Subcutaneous abdominal adipose tissue (tissue), 5 donors: ENCODE measurements at regions not wholly inside any gene's neighbourhood (a gene's known extent, or its start where the extent isn't known, plus 50 kb on each side); places are given as distances from the start of the nearest gene placed in this dataset.

Source experiments
- H3K27ac ChIP-seq: one replicate; pipeline ENCODE4 v1.7.0; 2013; ENCODE audit warnings: low read depth, mild to moderate bottlenecking, inconsistent platforms, low read length, moderate library complexity
- H3K27me3 ChIP-seq, 5 donors: one replicate each; pipeline ENCODE4 v1.7.0; 2013; ENCODE audit warnings: low read length in 5 of 5, inconsistent platforms in 1 of 5; ENCODE audit not compliant: control insufficient read depth in 5 of 5, insufficient read depth in 4 of 5
- H3K36me3 ChIP-seq, 5 donors: one replicate each; pipeline ENCODE4 v1.7.0; 2013; ENCODE audit warnings: low read length in 5 of 5; ENCODE audit not compliant: control insufficient read depth in 5 of 5, insufficient read depth in 5 of 5
- H3K4me1 ChIP-seq, 5 donors: one replicate each; pipeline ENCODE4 v1.7.0; 2013; ENCODE audit warnings: low read length in 5 of 5, mild to moderate bottlenecking in 3 of 5, moderate library complexity in 1 of 5; ENCODE audit not compliant: control insufficient read depth in 5 of 5, insufficient read depth in 5 of 5
- H3K4me3 ChIP-seq, 5 donors: one replicate each; pipeline ENCODE4 v1.7.0; 2013; ENCODE audit warnings: low read length in 5 of 5, low read depth in 1 of 5
- H3K9ac ChIP-seq, 5 donors: one replicate each; pipeline ENCODE4 v1.7.0; 2013; ENCODE audit warnings: low read length in 5 of 5, mild to moderate bottlenecking in 4 of 5, moderate library complexity in 3 of 5
- H3K9me3 ChIP-seq, 5 donors: one replicate each; pipeline ENCODE4 v1.7.0; 2013; ENCODE audit warnings: low read length in 5 of 5; ENCODE audit not compliant: control insufficient read depth in 5 of 5
- donor health status: healthy.
- donor health status: healthy.
- donor health status: healthy.
- donor health status: healthy.
- donor health status: healthy.

DNA sequence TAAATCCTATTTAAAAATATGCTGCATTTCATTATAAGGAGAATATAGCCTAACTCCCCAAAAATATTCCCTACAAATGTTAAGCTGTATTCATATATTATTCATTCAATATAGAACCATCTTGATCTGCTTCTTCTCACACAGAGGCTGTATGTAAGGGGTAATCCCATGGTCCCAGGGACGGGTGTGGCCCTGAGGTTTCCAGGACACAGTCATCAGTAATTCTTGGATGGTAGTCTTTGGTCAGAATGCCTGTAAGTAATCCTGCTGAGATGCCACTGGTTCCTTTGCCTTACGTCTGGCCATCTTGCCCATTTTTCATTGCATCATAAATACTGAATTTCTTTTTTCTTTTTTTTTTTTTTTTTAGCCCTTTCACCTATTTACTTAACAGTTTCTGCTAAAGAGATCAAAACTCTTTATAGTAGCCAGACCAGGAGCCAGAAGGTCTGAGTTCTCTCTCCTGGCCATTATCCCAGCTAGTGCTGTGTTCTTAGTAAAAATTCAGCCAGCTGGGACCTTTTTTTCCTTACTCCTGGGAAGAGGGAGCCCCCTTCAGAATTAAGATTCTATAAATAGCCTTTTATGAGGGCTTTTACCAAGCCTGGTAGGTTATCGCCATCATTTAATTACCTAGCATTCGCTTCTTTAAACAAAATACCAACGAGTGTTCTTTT is 134.9 kb downstream of the SOX11 start:
- H3K9me3 ChIP-seq = peaks cover 0 to 3% (median 0%) of the 10 kb centered on the region in 5 donors
- H3K27ac ChIP-seq = no peak overlapping the region
- peaks cover 0 to 5% (median 0%) of the 10 kb centered on the region in 5 donors for H3K4me1 ChIP-seq
- no peak overlapping the region for H3K9ac ChIP-seq
- H3K4me3 ChIP-seq = no peak overlapping the region
- no peaks in the 10 kb centered on the region for H3K36me3 ChIP-seq
- H3K27me3 ChIP-seq = no peaks in the 10 kb centered on the region

DNA sequence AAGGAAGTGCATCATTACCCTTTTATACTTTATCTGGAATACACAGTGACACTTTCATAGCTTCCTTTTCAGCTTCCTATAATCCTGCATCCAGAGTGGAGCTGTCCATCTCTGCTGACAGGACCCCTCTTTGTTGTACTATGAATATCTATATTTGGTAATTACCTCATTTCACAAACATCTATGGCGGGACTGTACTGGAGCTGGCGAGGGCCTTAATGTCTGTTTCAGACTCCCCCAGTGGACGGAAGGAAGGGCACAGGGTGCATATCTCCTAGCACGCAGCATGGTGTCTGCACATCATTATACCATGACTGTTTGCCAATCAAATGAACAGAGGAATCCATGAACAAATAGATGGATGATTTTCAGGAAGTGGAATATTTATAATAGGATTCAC is 142.3 kb downstream of the SOX11 start:
- Histone ChIP-seq H3K9ac (no peak overlapping the region), H3K27me3 (no peaks in the 10 kb centered on the region), H3K9me3 (no peaks in the 10 kb centered on the region), H3K4me3 (no peak overlapping the region), H3K4me1 (no peaks in the 10 kb centered on the region), H3K27ac (no peak overlapping the region), H3K36me3 (no peaks in the 10 kb centered on the region)

GRCh38 chr2:5839550-5839949 is 147.4 kb downstream of the SOX11 start:
- Histone ChIP-seq H3K27me3 (peaks cover 0 to 6% (median 3%) of the 10 kb centered on the region in 5 donors), H3K36me3 (no peaks in the 10 kb centered on the region), H3K4me1 (no peaks in the 10 kb centered on the region), H3K9ac (no peak overlapping the region), H3K27ac (no peak overlapping the region), H3K4me3 (no peak overlapping the region), H3K9me3 (no peaks in the 10 kb centered on the region)

- Histone ChIP-seq H3K27me3 (peaks cover 0 to 6% (median 3%) of the 10 kb centered on the region in 5 donors), H3K4me3 (no peak overlapping the region), H3K27ac (no peak overlapping the region), H3K9ac (no peak overlapping the region), H3K9me3 (no peaks in the 10 kb centered on the region), H3K36me3 (no peaks in the 10 kb centered on the region), H3K4me1 (no peaks in the 10 kb centered on the region)
Measured at GRCh38 chr2:5841126-5841525, 148.9 kb downstream of the SOX11 start.

GRCh38 chr2:5842326-5842725 is 150.1 kb downstream of the SOX11 start:
- H3K27ac ChIP-seq = no peak overlapping the region
- H3K27me3 ChIP-seq = peaks cover 0 to 6% (median 3%) of the 10 kb centered on the region in 5 donors
- H3K9me3 ChIP-seq = no peaks in the 10 kb centered on the region
- no peaks in the 10 kb centered on the region for H3K4me1 ChIP-seq
- no peak overlapping the region for H3K9ac ChIP-seq
- H3K4me3 ChIP-seq = no peak overlapping the region
- H3K36me3 ChIP-seq = no peaks in the 10 kb centered on the region

- Histone ChIP-seq H3K27me3 (peaks cover 0 to 6% (median 3%) of the 10 kb centered on the region in 5 donors), H3K36me3 (no peaks in the 10 kb centered on the region), H3K4me3 (no peak overlapping the region), H3K4me1 (no peaks in the 10 kb centered on the region), H3K27ac (no peak overlapping the region), H3K9me3 (no peaks in the 10 kb centered on the region), H3K9ac (no peak overlapping the region)
Measured at GRCh38 chr2:5845798-5846330, 153.7 kb downstream of the SOX11 start.

DNA sequence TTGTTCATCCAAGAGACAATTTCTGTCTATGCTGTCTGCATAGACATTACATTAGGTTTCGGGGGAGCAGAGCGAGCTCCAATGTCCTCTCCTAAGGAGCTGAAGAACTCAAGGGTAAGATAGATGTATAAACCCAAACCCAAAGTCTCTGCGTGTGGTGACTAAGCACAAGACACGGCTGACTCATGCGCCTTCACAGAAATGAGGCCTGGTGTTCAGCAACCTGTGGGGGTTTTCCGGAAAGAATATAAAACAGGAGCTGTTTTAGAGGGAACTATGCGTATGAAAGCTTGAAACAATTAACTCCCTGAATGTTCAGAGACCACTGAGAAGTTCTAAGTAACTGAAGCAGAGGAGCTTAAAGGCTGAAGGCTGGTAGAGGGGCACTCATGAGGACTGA is 154.7 kb downstream of the SOX11 start:
- Histone ChIP-seq H3K27ac (no peak overlapping the region), H3K36me3 (no peaks in the 10 kb centered on the region), H3K27me3 (peaks cover 0 to 3% (median 0%) of the 10 kb centered on the region in 5 donors), H3K4me3 (no peak overlapping the region), H3K4me1 (no peaks in the 10 kb centered on the region), H3K9ac (no peak overlapping the region), H3K9me3 (no peaks in the 10 kb centered on the region)

DNA sequence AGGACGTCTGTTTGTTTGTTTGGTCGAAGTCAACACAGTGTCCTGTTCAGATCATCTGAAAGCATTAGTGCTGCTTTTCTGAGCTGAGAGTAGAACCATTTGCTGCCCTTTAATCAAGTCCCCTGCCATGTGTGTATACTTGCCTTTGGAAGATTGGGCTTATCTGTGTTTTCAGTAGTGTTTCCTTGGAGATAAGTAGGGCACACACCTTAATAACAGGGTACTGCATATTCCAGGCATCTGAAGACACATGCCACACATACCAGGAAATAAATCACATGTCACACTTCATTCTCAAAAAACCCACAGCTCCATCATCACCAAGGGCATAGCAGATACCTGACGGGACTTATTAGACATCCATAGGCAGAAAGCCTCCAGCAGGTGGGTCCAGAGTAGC is 157.4 kb downstream of the SOX11 start:
- no peaks in the 10 kb centered on the region for H3K9me3 ChIP-seq
- no peaks in the 10 kb centered on the region for H3K4me1 ChIP-seq
- H3K36me3 ChIP-seq = no peaks in the 10 kb centered on the region
- no peak overlapping the region for H3K9ac ChIP-seq
- no peak overlapping the region for H3K27ac ChIP-seq
- H3K4me3 ChIP-seq = no peak overlapping the region
- H3K27me3 ChIP-seq = no peaks in the 10 kb centered on the region

DNA sequence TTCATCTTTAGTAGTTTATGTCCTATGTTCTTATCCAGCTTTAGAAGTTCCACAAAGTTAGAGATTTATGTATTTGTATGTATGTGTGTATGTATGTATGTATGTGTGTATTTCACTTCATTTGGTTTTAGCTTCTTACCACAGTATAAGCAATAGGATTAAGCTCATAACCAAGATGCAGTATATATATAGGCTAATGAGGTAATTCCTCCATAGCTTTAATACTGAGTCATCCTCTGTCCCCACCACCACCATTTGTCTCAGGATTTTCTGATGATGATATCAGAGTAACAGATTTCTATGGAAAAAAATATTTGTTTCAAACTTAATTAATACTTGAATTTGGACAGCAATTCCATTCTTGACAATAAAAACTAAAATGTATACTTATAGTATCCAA is 159.2 kb downstream of the SOX11 start:
- no peak overlapping the region for H3K4me3 ChIP-seq
- no peaks in the 10 kb centered on the region for H3K27me3 ChIP-seq
- H3K27ac ChIP-seq = no peak overlapping the region
- H3K4me1 ChIP-seq = no peaks in the 10 kb centered on the region
- H3K36me3 ChIP-seq = no peaks in the 10 kb centered on the region
- no peak overlapping the region for H3K9ac ChIP-seq
- H3K9me3 ChIP-seq = no peaks in the 10 kb centered on the region

DNA sequence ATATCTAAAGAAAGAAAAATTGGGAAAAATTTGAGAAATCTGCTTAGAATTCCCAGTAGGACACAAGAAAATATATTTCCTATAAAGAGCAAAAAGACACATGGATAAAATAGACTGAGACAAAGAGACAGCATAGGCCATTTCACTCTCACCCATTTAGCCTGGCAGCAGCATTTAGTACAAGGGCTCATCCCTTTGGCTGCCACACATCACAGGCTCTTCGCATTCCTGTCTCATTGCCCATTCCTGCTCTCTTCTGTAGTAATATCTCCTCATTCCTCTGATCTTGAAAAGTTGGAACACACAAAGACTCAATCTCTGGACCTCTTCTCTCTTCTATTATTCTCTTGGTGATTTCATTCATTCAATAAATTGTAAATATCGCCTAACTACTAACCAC is 162.6 kb downstream of the SOX11 start:
- Histone ChIP-seq H3K36me3 (no peaks in the 10 kb centered on the region), H3K9ac (no peak overlapping the region), H3K9me3 (no peaks in the 10 kb centered on the region), H3K27me3 (no peaks in the 10 kb centered on the region), H3K27ac (no peak overlapping the region), H3K4me3 (no peak overlapping the region), H3K4me1 (no peaks in the 10 kb centered on the region)
